ENCODE measurements at regions not wholly inside any gene's neighbourhood (a gene's known extent, or its start where the extent isn't known, plus 50 kb on each side); places are given as distances from the start of the nearest gene placed in this dataset.
"Not testable (repeated sequence)": the region's sequence is repeated elsewhere in the genome, so short reads cannot be mapped to it uniquely, and the experiment has no call there.

DNA sequence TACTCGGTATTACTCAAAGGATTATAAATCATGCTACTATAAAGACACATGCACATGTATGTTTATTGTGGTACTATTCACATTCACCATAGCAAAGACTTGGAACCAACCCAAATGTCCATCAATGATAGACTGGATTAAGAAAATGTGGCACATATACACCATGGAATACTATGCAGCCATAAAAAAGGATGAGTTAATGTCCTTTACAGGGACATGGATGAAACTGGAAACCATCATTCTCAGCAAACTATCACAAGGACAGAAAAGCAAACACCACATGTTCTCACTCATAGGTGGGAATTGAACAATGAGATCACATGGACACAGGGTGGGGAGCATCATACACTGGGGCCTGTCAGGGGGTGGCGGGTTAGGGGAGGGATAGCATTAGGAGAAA, 130.5 kb upstream of the SLC1A3 start:
- not testable (repeated sequence) for DNase-seq (ENCODE audit: low read depth, low spot score)

DNA sequence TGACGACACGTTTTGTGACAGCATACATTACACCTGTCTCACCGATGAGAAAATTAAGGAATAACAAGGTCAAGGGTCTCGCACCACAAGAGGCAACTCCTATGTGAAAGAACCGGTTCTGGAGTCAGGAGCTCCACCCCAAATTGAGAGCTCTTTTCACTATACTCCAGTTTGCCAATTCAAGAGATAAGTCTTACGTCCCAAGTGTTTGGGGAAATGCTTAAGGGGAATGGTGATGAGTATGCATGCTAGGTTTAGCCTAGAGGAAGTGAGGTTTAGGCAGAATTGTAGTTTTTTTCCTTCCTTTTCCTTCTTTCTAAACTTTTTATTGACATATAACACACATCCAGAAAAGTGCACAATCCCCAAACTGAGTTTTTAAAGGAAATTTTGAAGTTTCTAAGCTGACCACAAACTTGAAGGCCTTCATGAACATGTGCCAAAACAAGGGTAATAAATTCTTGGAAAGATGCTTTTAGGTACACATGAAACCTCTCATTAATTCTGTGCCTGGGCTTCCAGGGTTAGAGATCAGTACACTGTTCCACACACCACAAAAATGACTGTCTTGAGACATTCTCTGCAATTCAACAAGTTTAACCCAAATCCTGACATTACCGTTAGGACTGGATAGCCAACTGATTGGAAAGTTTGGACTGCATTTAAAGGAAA, 127.6 kb upstream of the SLC1A3 start:
- DNase-seq (ENCODE audit: low read depth, low spot score): no peak

DNA sequence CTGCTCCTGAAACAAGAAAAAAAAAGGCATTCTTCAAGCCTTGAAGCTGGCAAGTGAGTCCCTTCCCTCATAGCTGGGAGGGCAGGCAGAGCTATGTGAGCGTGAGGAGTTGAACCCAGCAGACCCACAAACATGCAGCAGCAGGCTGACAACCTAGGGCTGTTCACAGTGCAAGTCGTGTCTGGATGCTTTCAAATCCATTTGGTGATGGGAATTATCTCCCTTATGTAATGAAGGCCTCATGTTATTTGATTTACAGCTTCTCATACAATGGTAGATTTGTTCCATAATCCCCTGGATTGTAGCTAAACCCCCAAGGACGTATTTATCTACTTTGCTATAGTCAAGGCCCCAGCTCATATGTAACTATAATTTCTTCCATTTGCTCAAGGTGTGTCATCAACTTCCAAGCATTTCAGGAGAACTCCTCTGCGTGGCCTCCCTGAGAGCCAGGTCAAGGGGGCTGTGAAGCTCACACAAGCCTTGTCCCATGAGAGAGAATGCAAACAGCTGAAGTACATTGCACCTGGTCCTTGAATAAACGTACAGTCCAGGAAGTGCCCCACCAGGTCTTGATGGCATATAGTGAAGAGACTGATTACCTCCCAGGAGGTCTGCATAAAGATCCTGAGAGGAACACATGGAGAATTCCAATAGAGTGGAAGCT, 124.8 kb upstream of the SLC1A3 start:
- no peak for DNase-seq (ENCODE audit: low read depth, low spot score)

DNA sequence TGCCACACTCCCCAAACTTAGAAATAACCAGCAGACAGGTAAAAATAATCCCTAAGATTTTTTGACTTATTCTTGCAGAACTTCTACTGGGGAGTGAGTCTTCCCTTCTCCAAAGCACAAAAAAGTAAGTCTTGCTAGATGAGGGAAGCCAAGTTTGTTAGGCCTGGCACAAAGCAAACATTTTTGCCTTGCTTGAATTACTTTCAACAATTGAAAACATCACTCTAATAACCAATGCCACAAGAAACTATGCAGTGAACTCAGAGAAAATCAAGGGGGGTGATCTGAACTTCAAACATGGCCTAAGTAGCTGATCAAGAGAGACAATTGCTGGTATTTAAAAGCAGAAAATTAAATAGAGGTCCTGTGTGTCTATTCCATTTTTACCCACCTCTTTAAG, 123.6 kb upstream of the SLC1A3 start:
- no peak for DNase-seq (ENCODE audit: low read depth, low spot score)

DNA sequence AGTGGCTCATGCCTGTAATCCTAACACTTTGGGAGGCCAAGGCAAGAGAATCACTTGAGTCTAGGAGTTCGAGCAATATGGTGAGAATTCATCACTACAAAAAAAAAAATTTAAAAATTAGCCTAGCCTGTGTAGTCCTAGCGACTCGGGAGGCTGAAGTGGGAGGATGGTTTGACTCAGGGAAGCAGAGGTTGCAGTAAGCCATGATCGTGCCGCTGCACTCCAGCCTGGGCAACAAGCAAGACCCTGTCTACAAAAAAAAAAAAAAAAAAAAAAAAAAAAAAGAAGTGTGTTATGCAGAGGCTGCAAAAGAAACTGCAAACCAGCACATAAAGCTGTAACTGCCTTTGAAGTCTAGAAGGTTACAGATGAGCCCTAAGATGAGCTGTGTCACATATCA, 116.9 kb upstream of the SLC1A3 start:
- no peak for DNase-seq (ENCODE audit: low read depth, low spot score)

DNA sequence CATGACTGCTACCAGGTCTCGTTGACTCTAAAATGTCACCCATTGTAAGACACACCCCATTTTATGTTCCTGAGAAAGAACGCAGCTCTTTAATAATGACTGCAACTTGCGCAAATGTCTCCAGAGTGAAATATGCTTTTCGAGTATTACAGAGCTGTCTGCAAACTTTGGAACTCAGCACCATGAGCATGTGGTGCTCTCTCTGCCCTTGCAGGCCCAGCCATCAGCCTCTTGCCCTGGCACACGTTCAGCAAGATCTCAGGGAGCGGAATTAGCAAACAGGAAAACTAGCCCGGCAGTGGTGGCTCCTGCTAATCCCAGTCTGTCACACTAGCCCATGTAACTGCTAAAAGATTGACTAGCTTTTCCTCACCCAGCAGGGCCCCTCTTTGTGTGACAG, 114.5 kb upstream of the SLC1A3 start:
- no peak for DNase-seq (ENCODE audit: low read depth, low spot score)

DNA sequence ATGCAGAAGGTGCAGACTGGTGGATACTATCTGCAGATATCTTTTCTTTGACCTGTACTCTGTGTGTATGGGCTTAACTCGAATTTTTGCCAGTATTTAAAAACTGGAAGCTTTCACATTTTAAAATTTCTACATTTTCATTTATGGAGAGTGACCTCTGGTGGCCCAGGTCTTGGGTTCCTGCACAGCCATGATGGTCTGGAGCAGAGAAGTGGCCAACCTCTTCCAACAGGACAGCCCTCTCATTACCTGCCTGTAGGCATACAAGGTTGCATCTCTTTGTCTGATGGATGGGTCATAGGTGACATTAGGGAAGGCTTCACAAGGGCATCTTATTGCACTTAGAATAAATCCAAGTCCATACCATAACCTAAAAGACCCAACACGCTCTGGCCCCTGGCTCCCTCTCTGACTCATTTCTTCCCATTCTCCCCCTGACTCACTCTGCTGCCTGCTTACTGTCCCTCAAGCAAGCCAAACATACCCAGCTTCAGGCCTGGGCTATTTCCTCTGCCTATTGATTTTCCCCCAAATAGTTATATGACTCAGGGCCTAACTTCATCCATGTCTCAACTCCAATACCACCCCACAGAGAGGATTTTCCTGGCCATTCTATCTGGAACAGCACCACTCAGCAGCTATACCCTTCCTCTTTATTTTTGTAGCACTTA, 113.3 kb upstream of the SLC1A3 start:
- no peak for DNase-seq (ENCODE audit: low read depth, low spot score)

DNA sequence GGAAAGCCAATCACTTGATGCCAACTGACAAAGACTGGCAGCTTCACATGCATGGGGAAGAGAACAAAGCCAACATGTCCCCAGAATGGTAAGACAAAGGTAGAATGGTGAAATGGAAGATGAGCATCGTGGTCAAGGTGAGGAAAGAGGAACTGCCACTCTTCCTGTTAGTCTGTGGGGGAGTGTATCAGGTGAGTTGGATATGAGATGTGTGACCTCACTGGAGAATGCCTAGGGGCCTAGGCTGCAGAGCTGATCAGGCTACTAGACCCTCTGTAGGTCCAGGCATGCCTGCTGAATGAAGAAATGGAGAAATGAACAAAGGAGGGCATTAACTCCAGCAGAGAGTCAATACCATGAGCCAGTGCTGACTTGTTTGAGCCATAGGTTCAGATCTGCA, 112.4 kb upstream of the SLC1A3 start:
- no peak for DNase-seq (ENCODE audit: low read depth, low spot score)

DNA sequence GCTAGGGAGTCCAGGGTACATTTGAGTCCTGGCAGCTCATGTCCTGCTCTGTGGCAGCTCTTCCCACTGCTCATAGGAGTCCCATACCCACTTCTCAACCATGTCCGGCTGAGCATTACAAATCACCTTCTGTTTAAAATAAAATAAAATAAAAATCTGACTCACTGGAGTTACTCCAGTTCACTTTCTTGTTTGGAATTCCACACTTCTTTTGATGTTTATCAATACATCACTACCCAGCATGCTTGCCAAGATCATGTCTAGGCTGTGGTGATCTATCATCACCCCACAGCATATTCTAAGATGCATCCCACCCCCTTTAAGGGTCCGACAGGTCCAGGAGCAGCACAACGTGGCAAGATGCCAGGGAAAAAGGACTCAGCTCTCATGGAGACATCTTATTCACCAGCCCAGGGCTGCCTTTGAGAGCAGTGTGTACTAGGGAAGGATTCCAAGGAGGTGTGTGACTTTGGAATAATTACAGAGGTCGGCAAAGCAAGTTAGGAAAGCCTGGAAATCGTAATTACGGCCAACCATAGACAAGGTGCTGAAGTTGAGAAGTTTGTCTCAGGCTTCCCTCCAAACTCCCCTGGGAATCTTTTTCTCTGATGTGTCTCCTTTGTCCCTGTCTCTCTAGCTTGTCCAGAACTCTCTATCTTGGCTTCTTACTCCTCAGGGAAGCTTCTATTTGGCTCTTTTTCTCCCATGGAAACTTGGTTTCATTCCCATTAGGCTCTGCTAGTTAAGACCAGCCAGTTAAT, 111.4 kb upstream of the SLC1A3 start:
- no peak for DNase-seq (ENCODE audit: low read depth, low spot score)

DNA sequence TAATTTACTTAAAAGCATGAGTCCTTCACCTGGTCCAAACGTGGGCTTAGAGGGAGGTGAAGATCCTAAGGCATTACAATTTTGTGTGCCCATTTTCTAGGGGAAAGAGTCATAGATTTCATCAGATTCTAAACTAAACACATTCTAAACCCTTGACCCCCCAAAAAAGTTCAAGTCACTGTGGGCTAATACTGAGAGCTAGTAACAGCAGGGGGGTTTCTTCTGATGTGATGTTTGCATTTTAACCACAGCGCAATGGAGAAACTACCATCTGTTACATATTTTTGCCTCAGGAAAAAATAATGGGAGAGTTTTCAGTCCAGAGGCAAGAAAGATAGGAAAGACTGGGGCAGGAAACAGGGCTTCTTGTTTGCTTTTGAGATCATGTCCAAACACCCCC, 110.8 kb upstream of the SLC1A3 start:
- DNase-seq (ENCODE audit: low read depth, low spot score): no peak

DNA sequence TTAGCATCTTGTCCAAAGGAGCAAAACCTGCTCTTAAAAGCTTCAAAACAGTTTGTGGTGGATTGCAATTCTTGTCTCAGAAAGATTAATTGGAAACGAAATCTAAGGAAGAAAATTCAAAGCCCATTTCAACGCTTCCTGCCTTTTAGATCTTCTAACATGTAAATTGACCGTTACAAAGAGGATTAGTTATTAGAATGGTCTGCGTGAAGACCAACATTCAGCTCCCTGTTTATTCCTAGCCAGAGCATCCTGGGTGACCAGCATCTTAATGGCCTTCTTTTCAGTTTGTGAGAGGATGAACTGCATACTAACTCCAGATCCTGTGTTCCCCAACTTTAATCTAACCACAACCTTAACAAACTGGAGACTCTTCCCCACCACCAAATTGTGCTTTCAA, 109.9 kb upstream of the SLC1A3 start:
- no peak for DNase-seq (ENCODE audit: low read depth, low spot score)

DNA sequence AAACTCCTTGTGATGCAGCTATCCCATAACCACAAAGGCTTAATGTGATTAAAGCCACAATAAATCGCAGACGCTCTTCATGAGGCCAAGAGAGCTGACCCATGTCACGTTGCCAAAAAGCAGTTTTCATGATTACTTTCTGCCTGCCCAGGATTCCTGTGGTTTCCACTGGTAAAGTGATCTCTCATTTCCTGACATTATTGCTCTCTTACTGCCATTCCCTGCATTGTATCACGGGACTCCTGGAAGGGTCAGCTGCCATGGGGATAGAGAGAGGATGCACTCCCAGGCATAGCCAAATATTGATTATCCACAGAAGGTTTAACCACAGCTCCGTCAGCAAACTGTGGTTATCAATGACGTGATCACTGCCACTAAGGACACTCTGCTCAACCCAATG, 103.8 kb upstream of the SLC1A3 start:
- no peak for DNase-seq (ENCODE audit: low read depth, low spot score)

DNA sequence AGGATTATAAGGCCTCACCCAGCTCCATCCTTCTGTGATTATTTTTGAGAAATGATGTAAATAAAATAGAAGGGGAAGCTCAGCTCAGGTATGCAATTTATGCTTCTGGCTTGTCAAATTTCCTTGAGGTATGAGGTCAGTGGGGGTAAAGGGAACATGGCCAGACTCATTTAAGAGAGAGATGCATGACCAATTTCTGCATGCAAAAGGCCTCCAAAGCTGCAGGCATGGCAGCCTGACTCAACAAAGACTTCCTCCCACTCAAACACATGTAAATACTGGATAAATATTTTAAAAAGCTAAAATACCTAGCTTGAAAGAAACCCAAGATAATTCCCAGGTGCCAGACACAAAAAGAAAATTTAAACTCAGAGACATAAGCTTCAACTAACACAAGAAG, 101.4 kb upstream of the SLC1A3 start:
- no peak for DNase-seq (ENCODE audit: low read depth, low spot score)

DNA sequence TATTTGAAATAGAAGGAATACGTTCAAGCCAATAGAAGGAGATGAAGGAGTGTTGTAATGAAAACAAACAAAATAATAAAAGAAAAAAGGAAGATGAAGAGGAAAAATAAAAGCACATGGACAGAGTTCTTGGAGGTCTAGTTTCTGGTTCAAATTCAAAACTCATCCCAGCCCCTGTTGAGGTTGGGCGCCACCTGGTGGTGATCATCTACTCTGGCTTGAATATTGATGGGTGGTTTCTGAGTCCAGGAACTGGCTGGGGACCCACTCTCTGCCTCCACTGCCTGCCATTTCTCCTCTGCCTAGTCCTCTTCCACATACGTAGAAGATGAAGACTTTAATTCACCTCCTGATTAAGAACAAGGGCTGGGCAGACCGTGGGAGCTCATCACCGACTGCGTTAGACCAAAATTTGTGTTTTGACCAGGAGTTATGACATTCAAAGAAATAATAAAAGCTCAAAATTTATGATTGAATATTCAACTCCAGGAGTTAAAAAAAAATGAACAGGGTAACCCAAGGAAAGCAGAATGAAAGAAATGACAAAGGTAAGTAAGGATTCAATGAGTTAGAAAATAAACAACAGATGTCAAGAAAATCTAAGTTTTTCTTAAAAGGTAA, 99.0 kb upstream of the SLC1A3 start:
- DNase-seq (ENCODE audit: low read depth, low spot score): peak; percentile 35

DNA sequence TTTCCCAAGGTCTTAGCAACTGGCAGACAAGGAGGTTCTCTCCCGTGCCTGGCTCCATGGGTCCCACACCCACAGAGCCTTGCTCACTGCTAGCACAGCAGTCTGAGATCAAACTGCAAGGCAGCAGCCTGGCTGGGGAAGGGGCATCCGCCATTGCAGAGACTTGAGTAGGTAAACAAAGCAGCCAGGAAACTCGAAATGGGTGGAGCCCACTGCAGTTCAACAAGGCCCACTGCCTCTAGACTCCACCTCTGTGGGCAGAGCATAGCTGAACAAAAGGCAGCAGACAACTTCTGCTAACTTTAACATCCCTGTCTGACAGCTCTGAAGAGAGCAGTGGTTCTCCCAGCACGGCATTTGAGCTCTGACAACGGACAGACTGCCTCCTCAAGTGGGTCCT, 98.1 kb upstream of the SLC1A3 start:
- DNase-seq (ENCODE audit: low read depth, low spot score): not testable (repeated sequence)

DNA sequence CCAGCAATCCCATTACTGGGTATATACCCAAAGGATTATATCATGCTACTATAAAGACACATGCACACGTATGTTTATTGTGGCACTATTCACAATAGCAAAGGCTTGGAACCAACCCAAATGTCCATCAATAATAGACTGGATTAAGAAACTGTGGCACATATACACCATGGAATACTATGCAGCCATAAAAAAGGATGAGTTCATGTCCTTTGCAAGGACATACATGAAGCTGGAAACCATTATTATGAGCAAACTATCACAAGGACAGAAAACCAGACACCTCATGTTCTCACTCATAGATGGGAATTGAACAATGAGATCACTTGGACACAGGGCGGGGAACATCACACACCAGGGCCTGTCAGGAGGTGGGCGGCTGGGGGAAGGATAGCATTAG, 92.8 kb upstream of the SLC1A3 start:
- DNase-seq (ENCODE audit: low read depth, low spot score): not testable (repeated sequence)

DNA sequence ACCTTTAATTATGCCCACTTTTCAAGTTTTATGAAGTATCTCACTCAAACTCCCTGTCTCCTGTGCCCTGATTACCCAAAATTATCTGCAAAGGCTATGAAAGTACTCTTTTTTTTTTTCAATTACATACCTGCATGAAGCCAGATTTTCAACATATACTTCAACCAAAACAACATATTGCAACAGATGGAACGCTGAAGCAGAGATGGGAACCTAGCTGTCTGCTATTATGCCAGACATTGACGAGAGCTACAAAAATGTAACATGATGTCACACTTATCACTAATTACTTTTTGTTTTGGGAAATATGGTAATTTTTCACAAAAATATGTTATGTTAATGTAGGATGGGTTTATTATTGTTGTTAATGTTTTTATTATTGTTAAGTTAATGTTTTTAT, 86.5 kb upstream of the SLC1A3 start:
- DNase-seq (ENCODE audit: low read depth, low spot score): no peak

DNA sequence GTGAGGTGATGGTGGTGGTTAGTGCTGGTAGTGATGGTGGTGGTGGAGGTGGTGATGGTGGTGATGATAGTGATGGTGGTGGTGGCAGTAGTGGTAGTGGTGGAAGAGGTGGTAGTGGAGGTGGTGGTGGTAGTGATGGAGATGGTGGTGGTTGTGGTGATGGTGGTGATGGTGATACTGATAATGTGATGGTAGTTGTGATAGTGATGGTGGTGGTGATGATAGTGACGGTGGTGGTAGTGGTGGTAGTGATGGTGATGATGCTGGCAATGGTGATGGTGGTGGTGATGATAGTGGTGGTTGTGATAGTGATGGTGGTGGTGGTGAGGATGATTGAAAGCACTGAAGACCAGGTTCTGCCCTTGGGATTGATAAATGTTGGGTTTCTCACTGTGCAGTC, 85.2 kb upstream of the SLC1A3 start:
- DNase-seq (ENCODE audit: low read depth, low spot score): no peak

DNA sequence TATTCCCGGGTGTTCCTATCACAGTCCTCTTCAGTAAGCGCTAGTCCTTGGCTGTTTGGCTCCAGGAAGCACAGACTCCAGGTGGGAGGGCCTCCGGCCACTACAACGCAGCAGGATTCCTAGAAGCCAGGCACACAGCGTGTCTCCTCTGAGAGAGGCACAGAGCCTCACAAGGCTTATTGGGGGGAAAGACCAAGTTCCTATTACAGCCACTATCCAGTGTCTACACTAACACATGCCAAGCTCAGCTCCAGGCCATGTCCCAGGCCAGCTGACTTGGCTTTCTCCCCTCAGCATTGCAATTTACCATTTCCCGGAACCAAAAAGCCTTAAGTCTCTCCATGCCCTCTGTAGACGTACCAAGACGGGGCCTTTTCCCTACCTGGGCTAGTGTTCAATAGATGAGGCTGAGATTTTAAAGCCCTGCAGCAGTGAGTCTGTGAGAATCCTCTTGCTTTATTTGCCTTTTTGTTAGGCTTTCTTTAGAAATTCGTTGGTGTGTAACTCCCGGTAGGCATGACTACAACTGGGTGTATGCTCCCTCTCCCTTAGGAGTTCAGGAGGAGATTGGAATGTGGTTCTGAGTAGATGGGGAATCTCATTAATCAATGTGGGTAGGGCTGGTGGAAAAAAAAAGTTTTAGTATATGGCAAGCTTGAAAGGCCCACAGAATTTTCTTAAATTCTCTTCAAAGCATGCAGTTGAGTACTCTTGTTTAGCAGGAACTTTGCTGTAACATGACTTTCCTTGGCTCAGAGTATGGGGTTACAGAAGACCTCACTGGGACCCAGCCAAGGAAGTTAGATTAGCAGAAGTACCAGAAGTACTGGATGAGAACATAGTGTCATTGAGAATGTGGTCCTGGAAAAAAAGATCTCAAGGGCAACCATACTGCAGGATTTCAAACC, 84.3 kb upstream of the SLC1A3 start:
- no peak for DNase-seq (ENCODE audit: low read depth, low spot score)

DNA sequence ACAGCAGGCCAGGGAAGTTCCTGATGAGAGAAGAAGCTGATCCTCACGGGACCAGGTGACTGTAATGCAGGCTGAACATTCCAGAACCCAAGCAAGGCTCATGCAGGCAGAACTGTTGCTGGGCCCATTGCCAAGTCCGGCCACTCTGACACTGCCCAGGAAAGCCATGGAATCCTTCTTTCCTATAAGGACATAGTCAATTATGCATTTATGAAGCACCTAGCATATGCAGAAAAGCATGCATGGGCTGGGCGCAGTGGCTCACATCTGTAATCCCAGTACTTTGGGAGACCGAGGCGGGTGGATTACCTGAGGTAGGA, 83.7 kb upstream of the SLC1A3 start:
- no peak for DNase-seq (ENCODE audit: low read depth, low spot score)

DNA sequence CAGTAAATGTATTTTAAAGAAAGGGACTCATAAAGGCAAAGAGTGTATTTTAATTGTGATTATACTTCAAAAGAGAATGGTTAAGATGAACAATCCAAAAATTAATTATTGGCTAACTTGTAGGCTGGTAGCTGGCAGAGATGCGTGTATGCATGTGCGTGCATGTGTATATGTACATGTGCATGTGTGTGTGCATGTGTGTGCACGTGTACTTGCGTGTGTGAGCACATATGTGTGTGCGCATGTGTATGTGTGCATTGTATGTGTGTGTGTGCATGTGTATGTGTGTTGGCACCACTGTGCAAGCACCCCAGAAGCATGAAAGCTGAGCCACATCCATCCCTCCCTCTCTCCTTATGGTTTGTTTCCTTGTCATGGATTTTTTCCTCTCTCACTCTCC, 83.0 kb upstream of the SLC1A3 start:
- DNase-seq (ENCODE audit: low read depth, low spot score): no peak
